NCI-H2171 (cell line): ENCODE measurements at regions not wholly inside any gene's neighbourhood (a gene's known extent, or its start where the extent isn't known, plus 50 kb on each side); places are given as distances from the start of the nearest gene placed in this dataset.

Experiments used
- DNase-seq: peaks from one replicate; lab custom pipeline; 2025; lab: John Stamatoyannopoulos, UW

DNA sequence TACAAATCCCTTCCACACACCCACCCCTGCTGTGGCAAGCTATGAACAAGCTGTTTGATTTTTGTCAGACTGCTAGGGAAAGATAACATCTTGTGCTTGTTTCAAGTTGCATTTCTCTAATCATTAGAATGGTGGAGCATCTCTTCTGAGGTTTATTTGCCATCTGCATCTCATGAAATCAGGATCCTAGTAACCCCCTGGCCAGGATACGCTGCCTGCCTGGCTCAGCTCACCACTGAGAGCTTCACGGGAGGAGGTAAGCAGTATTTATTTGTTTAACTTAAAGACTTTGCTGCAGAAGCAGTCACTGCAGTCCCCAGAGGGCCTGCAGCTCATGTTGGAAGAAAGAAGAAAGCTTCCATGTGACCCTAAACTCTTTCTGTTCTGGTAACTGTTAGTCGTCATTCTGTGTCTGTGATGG, 83.3 kb upstream of the CXCL14 start:
- DNase-seq, result no peak

DNA sequence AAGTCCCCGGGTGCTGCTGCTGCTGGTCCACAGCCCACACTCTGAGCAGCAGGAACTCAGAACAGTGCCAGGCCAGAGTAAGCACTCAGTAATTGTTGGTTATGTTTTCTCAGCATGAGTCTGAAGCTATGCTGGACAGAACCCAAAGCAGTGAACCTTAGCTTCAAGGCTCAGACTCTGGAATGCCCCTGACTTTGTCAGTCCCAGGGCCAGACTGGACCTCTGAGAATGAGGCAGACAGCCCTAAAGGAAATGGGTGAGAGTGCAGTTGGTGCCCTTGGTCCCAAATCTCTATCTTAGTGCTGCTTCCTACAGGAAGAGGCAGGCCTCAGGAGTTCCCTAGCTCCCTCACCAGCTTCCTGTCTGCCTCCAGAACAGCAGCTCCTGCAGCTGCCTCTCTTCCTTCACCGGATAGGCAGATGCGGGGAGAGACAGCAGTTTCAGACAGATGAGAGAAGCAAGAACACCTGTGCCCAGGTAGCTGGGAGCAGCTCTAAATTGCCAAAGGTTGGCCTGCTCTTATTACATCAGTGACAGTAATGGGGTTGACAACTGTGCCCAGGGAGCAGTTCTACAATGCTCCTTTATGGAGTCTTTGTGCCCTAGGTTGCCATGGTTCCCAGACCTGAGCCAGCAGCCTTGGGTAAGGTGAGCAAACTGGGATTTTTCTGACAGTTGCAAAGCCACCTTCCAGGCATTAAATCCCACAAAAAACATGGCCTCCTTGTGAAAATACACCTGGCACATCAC, 82.2 kb upstream of the CXCL14 start:
- no peak for DNase-seq

DNA sequence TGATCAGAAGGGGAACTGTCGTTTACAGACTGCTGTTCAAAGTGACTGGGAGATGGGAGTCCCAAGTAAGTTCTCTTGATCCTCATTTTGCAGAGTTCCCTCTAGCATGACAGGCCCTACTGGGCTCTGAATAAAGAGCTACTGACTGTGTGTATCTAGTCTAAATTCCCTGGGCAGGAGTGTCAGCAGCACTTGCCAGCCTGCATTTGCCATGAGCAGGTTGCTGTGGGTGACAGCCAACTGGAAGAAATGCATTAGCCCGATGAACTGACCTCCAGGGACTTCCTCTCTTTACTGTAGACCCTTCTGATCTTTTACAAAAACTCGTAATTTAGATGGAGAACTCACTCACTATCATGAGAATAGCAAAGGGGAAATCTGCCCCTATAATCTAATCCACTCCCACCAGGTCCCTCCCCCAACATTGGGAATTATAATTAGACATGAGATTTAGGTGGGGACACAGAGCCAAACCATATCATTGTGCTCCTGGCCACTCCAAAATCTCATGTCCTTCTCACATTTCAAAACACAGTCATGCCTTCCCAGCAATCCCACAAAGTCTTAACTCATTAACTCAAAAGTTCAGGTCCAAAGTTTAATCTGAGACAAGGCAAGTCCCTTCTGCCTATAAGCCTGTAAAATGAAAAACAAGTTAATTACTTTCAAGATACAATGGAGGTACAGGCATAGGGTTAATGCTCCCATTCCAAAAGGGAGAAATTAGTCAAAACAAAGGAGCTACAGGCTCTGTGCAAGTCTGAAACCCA, 78.9 kb upstream of the CXCL14 start:
- no peak for DNase-seq

DNA sequence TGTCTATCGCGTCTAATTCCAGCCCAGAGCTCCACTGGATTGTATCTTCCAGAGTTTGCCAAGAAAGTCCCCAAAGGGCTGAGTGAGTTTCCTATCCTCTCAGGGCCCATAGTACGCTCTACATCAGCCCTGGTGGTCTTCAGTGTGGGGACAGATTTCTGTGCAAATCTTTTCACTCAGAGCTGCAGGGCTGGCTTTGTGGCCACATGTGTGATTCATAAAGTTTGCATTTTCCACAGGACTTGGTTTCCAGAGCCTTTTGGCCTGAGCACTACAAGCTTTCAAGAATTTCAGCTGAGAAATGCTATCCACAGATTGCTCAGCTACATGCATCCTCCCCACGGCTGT, 76.7 kb upstream of the CXCL14 start:
- no peak for DNase-seq

DNA sequence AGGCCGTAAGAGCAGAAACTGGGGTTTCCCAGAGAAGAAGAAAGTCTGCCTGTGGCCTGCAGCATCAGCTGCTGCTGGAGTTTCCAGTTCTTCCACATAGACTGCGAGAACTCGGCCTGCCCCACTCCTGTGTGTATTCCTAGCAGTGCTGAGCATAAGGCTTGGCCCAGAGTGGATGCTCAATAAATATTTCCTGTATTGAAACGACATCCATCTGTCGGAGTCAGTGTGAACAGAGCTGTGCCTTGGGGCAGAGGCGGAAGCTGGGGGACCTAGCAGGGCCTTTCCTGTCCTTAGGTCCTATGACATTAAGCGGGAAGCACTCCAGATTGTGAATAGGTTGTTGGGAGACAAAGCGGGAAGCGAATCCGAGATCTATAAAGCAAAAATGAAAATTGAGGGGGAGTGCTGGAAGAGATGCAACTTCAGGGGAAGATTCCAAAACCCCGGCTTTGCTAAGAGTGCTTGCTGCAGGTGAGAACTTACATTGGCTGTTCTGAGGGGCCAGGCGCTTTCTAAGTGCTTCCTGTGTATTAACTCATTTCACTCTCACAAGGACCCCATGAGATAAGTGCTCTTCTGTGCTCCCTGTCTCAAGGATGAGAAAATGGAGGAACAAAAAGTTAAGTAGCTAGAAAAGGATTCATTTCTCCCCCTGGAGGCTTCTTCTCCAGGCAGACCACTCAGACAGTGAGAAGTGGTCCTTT, 76.1 kb upstream of the CXCL14 start:
- DNase-seq, result no peak

DNA sequence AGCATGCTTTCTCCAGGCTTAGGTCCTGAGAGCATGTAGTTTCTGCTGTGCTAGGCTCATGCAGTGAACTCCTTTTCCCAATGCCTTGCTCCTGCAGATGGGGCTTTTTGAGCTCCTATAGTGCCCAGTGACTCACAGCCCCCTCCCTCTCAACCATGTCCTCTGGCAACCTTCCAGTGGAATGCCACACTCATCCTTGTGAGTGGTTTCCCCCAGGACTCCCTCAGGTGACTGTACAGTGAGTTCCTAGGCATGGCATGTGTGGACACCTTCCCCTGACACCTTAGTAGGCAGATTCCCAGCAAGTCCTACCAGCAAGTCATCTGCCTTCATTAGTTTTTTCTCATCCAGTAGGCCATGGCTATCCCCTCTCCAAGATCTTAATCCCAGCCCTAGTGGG, 72.4 kb upstream of the CXCL14 start:
- DNase-seq, result no peak

DNA sequence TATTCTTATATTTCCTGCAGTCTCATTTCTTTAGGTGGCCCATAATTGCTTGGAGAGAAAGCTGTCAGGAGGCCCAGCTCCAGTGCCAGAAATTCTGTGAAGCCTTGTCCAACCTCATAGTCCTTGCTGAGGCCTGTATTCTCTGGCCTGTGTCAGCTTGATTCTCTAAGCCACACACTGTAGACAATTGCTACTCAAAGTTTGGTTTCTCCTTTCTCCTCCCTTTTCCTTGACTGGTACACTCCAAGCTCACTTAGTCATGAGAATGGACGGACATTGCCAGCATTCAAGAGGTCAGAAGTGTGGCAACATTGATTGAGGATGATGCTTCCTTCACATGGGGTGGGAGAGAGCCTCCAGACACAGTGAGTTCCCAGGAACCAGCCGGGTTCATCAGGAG, 71.3 kb upstream of the CXCL14 start:
- no peak for DNase-seq

DNA sequence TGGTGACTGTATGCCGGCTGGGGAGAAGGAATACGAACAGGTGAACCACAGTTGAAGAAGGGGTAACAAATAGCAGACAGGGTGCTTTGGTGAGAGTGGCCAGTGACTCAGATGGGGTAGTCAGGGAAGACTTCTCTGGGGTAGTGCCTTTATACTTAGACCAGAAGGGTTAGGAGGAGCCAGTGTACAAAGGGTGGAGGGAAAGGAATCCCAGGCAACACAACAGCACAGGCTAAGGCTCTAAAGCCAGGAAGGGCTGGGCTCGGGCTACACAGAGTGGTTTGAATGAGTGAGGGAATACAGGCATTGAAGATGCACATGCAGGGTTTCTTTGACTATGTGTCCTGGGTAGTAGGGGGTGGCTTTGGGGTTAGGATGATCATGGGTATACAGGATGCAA, 70.6 kb upstream of the CXCL14 start:
- no peak for DNase-seq

DNA sequence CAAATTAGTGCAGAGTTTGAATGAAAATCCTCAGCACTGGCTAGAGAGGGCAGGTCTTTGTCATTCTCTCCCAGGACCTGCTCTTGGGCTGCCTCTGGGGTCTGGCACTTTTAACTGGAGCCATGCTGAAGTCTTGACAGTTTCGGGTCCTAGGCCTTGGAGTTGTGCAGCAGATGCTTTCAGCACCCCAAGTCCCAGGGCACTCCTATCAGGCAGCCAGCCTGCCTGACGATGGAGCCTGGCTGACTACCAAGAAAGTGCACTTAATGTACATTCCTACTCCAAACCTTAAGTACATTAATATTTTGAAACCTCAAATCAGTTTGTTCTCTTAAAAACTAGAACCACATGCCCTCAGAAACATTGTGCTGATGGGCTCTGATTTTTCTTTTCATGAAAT, 69.3 kb upstream of the CXCL14 start:
- DNase-seq, result no peak

DNA sequence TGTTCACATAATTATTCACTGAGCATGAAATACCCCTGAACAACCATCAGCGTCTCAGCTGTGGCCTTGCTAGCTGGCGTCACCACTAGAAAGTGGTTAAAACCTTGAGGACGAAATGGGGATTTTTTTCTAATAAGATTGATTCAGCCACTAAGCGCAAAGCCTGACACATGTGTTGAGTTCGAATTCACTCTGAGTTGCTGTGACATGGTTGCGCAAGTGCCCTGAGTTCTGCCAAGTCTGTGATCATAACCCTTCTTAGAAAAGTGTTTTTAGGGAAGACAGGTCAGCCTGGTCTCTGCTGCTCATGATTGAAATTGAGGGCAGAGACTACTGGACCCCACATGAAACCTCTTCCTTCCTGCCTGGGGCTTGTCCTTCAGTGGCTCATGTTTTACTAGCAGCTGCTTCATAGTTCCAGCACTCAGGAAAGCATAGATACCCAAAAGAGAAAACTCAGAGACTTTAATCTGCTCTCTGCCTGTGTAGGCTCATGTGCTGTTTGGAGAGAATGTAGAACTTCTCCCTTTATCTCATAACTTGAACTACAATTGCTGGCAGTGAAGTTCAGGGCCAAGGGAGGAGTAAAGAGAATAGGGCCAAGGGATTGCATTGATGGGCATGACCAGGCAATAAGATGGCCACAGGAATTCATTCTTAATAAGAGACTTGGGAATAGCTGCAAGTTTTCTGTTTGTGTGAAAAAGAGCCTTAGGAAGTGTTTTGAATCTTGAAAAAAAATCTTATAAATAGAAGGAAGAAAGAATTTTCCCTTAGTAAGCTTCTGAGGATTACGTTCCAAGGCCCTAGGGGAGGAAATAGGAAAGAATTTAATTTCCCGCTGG, 66.8 kb upstream of the CXCL14 start:
- DNase-seq, result no peak

DNA sequence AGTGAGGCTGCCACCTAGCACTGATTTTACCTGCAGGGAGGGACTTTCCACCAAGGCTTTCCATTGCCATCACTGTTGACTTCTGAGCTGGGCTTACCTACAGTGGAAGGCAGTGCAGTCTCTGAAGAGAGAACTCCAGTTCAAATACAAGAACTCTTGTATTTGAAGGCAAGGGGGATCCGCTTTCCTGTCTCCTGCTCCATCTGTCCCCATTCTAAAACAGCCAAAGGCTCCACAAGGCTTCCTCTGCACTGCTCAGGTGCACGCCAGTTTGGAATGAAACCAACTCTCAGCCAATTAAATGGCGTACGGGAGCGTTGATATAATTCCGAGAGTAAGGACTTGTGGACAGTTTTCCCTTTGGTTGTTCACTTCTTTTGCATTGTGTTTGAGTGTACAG, 66.0 kb upstream of the CXCL14 start:
- DNase-seq, result no peak

DNA sequence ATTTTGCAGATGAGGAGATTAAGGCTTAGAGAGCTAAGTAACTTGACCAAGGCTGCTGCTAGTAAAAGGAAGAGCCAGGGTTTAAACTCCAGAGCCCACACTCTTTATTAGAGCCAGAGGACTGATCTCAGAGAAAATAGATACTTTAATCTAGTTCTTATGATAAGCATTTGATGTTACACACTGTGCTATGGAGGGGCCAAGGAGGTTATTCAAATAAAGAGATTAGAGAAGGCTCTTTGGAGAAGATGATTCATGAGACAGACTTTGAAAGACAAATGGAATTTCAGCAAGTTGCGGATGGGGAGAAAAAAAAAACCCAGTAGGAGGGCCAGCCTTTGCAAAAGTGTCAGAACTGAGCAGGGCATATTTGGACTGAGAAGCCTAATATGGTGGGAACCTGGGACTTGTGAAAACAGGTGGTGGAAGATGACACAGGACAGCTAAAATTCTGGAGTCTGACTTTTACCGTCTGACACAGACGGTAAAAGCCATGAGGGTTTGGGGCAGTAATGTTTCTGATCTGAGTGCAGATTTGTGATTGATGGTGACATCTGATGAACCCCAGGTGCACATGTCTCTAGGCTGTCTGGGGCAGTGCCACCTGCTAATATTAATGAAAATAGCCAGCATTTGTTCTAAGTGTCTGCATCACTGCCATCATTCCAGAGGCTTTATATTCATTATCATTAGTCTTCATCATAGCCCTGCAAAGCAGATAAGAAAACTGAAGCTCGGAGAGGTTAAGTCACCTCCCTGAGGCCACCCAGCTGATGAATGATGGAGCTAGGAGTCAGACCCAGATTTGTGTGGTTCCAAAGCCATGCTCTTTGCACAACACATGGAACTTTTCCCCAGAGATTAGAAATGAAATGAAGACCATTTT, 65.3 kb upstream of the CXCL14 start:
- no peak for DNase-seq

DNA sequence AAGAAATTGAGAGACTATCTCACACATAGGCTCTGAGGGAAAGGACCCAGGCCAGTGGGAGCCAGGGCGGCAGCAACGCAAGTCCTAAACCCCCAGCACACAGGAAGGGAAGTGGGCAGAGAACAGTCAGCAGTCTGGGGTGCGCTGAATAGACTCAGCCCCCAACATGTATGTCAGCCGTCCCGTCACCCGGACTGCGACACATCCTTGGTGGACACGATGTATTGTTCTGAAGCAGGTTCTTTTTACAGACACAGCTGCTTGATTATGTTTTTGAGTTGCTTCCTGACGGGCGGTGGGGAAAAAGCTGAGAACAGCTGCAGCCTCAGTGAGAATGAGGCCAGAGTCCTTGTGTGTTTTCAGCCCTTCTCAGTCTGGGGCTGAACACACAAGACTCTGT, 64.1 kb upstream of the CXCL14 start:
- no peak for DNase-seq

DNA sequence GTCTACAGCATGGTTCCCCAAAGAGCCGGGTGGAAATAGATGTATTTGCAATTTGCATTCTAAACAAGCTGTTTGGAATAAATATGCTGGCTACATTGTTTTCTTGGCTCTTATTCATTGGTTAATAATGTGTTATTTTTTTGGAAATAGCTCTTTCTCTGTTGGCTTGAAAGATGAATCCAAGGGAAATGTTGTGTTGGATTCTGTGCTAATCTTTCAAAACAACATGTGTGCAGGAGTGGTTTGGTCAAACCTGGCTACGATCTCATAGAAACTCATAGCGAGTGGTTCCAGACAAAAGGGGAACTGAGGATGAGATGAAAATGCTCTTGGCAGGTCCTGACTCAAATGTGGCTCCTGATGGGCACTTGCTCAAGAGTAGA, 63.7 kb upstream of the CXCL14 start:
- no peak for DNase-seq

DNA sequence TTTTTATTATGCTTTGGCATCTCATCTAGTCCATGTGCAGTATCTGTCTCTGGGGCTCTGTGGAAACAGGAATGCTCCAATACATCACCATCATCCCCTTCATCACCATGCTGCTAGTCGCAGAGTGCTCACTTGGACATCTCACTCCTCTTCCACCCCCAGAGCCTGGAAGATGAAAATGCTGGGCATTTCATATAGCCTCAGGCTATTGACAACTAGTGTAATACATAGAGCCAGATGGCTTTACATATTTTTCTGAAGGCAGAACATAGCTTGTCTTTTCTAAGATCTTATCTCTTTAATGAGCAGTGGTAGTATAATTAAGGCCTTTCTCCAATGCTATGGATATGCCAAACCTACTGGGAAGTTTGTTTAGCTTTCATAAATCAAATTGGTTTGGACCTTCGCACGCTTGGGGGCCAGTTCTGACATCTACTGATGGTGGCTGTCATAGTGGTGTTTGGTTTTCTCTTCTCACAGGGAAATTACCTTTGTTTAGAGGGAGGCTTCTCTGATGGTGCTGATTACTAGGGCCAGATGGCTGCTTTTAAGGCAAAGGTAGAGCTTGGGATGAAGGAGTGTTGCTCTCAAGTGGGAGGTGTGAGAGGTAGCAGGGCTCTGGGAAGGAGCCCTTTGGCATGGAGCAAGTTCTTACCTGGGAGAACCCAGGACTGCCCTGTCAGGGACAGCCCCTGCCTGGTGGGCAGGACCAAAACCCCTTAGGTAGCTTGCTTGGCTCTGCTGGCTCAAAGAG, 63.1 kb upstream of the CXCL14 start:
- DNase-seq, result no peak

DNA sequence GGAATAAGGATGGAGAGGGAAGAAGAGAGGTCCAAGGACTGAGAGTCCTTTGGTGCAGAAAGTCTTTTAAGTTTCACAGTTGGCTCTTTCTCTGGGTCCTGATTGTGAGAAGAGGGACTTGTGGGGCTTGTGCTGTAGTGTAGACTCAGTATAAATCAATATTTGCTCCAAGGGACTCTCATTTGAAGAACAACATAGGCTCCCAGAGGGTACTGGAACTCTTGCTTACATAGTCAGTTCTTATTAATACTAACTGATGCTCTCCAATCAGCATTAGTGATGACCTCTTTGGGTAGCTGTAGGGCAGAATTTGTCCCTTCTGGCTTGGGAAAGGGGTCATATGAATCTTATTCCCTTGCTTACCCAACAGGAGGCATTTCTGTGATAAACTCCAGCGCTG, 62.5 kb upstream of the CXCL14 start:
- no peak for DNase-seq

DNA sequence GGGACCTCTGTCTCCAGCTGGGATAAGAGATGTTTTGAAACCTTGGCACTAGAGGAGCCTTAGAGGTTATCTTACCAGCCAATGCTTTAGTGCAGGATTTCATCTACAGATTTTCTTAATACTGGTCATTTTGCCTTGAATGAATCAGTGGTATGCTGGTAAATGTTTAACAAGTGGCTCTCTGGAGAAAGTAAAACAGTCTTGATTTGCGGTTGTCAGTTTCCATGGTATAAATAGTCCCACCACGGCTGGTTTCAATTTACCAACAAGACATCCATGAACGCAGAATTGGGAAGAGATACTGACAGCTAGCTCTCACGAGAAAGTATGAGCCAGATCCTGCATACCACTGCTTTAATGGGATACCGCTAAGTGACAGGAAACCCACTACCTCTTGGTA, 56.7 kb upstream of the CXCL14 start:
- DNase-seq, result no peak

DNA sequence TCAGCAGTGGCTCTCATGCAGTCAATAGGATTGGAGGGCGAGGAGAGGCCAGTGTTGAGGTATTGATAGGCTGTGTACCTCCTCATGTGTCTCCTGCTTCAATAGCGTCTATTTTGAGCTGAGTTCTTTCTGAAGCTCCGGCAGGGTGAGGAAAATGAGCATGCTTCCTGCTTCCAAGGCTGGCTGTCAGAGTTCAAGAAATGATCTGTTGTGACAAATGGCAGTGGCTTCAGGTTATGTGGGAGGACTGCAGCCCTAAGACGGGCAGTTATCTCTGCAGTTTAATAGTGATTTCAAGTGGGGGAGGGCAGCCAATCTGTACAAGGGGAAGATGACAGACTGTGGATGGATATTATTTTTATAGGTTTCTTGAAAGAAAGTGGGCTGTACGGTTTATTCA, 54.0 kb upstream of the CXCL14 start:
- DNase-seq, result no peak

DNA sequence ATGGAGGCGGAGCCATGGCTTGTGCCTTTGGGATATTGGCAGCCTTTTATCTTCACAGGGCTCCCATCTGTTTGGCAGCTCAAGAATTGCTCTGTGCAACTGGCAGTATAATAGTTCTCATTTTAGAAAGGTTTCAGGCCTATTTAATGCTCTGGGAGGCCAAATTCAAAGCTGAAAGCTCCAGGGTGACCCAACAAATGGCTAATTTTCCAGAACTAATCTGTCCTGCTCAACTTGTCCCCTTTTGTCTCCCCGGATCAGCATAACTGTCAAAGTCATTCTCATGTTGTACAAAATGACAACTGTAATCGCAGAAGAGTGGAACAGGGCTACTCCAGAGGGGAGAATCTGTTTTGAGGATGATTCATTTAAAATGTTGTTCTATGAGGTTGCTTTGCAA, 52.6 kb upstream of the CXCL14 start:
- no peak for DNase-seq

DNA sequence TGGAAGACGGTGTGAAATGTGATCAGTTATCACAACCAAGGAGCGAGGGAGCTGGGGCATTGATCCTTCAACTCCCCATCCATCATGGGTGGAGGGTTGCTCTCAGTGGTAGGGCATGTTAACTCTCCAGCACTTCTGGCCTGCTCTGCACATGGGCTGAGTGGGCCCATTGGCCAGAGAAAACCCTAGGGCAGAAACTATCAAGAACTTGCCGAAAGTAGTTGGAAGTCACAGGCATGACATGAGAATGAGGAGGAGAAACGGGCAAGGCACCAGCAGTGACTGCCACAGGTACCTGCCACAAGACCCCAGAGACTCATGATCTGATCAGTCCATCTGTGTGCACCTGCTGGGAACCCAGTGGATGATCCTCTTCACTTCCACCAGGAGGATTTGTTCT, 50.9 kb upstream of the CXCL14 start:
- no peak for DNase-seq
